ENCODE measurements at regions not wholly inside any gene's neighbourhood (a gene's known extent, or its start where the extent isn't known, plus 50 kb on each side); places are given as distances from the start of the nearest gene placed in this dataset.

DNA sequence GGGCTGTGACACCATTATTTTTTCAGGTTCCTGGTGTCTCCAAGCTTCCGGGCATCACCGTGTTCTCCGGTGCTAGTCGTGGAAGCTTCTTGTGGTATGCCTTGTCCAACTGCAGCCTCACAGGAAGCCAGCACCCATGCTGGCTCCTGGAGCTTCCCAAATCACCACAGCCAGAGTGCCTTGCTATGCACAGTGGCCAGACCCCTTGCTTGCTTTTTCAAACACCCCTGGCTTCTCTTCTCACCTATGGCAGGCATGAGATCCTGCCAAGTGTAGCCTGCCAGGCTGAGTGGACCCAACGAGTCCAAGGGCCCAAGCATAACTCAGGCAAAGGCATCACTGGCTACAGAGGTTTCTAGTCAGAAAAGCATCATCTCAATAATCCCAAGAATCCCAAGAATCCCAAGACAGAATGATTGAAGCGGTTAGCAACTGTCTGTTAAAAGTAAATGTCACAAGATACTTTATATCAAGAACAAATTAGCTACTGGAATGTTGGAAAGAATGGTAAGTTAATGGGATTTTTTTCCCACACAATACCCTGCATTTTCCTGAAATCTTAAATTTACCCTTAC, 1522.9 kb downstream of the PCDH18 start:
- H3K4me1 Mint-ChIP-seq (ENCODE audit: low read depth), result no peaks in the 10 kb centered on the region
- H3K4me3 Mint-ChIP-seq, result no peak overlapping the region
- no peak for DNase-seq (ENCODE audit: low spot score)
- H3K27ac Mint-ChIP-seq, result no peak overlapping the region
- no peaks in the 10 kb centered on the region for H3K9me3 Mint-ChIP-seq
- no peaks in the 10 kb centered on the region for H3K36me3 Mint-ChIP-seq (ENCODE audit: low read depth)
- H3K27me3 Mint-ChIP-seq (ENCODE audit: insufficient read depth), result no peaks in the 10 kb centered on the region
- intact Hi-C loops (cut with micrococcal nuclease), result no loop called here

DNA sequence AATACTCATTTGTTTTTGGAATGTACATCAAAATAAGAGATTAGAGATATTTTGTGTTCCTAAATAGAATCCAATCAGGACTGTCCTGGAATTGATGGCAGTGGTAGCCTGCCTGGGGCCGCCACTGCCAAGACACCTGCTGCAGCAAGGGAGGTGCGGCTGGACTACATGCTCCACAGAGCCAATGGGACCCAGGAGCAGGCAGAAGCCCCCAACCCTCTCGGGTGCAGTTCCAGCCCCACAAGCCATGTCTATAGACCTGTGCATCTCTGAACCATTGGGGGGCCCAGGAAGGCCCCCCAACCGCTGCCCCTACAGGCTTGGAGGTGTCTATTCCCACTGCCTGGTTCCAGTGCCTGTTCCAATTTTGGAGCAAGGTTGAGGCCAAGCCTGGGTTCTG, 1524.3 kb downstream of the PCDH18 start:
- no peaks in the 10 kb centered on the region for H3K4me1 Mint-ChIP-seq (ENCODE audit: low read depth)
- H3K27ac Mint-ChIP-seq, result no peak overlapping the region
- no peaks in the 10 kb centered on the region for H3K36me3 Mint-ChIP-seq (ENCODE audit: low read depth)
- H3K4me3 Mint-ChIP-seq, result no peak overlapping the region
- H3K27me3 Mint-ChIP-seq (ENCODE audit: insufficient read depth), result no peaks in the 10 kb centered on the region
- DNase-seq (ENCODE audit: low spot score), result no peak
- H3K9me3 Mint-ChIP-seq, result no peaks in the 10 kb centered on the region
- intact Hi-C loops (cut with micrococcal nuclease), result no loop called here

DNA sequence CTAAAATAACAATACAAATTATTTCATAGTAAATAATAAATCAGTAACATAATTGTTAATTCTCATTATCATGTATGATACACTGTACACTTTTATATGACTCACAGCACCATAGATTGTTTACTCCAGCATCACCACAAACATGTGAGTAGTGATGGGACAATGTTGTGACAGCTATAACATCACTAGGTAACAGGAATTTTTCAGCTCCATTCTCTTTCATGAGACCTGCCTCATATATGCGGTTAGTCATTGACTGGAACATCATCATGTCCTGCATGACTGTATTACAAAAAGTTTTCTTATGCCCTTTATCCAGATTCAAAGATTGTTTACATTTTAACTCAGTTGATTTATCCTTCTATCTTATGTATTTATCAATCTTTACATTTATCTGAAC, 1530.0 kb downstream of the PCDH18 start:
- no peak for DNase-seq (ENCODE audit: low spot score)
- H3K36me3 Mint-ChIP-seq (ENCODE audit: low read depth), result no peaks in the 10 kb centered on the region
- intact Hi-C loops (cut with micrococcal nuclease), result no loop called here
- no peaks in the 10 kb centered on the region for H3K4me1 Mint-ChIP-seq (ENCODE audit: low read depth)
- no peak overlapping the region for H3K4me3 Mint-ChIP-seq
- no peaks in the 10 kb centered on the region for H3K9me3 Mint-ChIP-seq
- H3K27me3 Mint-ChIP-seq (ENCODE audit: insufficient read depth), result no peaks in the 10 kb centered on the region
- no peak overlapping the region for H3K27ac Mint-ChIP-seq

DNA sequence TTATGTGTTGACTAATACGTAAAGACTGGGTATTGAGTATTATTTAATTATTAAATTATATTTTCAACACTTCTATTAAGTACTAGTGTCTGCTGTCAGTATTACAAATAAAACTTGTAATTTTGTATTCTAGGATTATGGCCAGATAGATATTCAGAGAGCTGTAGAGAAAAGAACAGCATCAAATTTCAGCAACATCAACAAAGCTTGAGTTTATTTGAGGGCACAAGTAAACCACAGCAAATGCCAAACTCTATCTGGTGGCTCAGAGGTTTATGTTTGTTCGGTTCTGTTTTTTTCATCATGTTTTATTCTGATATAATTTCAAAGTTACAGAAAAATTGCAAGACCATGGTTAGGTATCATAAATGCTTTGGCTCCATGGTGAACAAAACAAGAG, 1530.5 kb downstream of the PCDH18 start:
- Mint-ChIP-seq H3K27me3 (ENCODE audit: insufficient read depth) (no peaks in the 10 kb centered on the region), H3K27ac (no peak overlapping the region), H3K36me3 (ENCODE audit: low read depth) (no peaks in the 10 kb centered on the region), H3K4me3 (no peak overlapping the region), H3K4me1 (ENCODE audit: low read depth) (no peaks in the 10 kb centered on the region), H3K9me3 (no peaks in the 10 kb centered on the region)
- intact Hi-C loops (cut with micrococcal nuclease), result no loop called here
- DNase-seq (ENCODE audit: low spot score), result no peak

DNA sequence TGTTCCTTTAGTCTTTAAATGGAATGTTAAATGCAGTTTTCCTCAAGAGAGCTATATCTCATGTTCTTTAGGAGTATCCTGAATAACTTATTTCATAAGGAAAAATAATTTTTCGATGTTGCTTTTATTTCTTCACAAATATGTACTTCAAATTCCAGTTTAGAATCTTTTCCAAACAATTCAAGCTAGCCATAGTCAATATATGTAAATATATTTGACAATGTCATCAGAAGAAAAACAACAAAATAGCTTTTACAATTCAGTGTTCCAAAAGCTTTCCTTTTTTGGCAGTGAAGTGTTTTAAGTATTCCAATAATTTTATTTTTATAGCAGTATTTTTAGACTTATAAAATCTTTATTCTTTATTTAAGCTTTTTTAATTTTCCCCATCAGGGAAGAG, 1532.0 kb downstream of the PCDH18 start:
- H3K4me1 Mint-ChIP-seq (ENCODE audit: low read depth), result no peaks in the 10 kb centered on the region
- H3K9me3 Mint-ChIP-seq, result no peaks in the 10 kb centered on the region
- H3K36me3 Mint-ChIP-seq (ENCODE audit: low read depth), result no peaks in the 10 kb centered on the region
- DNase-seq (ENCODE audit: low spot score), result no peak
- H3K4me3 Mint-ChIP-seq, result no peak overlapping the region
- no peaks in the 10 kb centered on the region for H3K27me3 Mint-ChIP-seq (ENCODE audit: insufficient read depth)
- H3K27ac Mint-ChIP-seq, result no peak overlapping the region
- intact Hi-C loops (cut with micrococcal nuclease), result no loop called here

DNA sequence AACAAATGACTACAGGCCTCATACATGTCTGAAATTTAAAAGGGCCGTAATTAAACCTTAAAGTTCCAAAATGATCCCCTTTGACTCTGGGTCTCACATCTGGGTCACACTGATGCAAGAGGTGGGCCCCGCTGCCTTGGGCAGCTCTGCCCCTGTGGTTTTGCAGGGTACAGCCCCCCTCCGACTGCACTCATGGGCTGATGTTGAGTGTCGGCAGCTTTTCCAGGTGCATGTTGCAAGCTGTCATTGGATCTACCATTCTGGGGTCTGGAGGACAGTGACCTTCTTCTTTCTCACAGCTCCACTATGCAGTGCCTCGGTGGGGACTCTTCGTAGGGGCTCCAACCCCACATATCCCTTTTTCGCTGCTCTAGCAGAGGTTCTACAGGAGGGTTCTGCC, 1537.9 kb downstream of the PCDH18 start:
- no peaks in the 10 kb centered on the region for H3K4me1 Mint-ChIP-seq (ENCODE audit: low read depth)
- H3K27ac Mint-ChIP-seq, result no peak overlapping the region
- no peaks in the 10 kb centered on the region for H3K36me3 Mint-ChIP-seq (ENCODE audit: low read depth)
- no peak for DNase-seq (ENCODE audit: low spot score)
- no peaks in the 10 kb centered on the region for H3K27me3 Mint-ChIP-seq (ENCODE audit: insufficient read depth)
- peaks cover 3% of the 10 kb centered on the region for H3K9me3 Mint-ChIP-seq
- H3K4me3 Mint-ChIP-seq, result no peak overlapping the region
- intact Hi-C loops (cut with micrococcal nuclease), result no loop called here

DNA sequence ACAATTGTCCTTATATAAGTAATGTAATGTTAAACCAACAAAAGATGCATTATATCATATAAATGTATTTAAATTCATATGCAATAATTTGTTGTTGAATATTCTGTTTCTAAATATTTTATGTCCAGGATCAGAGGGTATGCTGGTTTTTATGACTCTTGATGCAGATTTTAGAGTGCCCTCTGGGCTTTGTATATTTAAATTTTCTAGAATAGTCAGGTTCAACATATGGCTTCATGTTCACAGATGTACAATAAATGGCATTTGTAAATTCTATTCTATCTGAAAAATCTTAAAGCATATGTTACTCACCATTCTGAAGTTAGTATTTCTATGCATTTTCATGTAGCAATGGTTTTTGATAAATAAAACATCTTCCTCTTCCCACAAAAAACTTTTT, 1555.4 kb downstream of the PCDH18 start:
- H3K27ac Mint-ChIP-seq, result no peak overlapping the region
- H3K36me3 Mint-ChIP-seq (ENCODE audit: low read depth), result no peaks in the 10 kb centered on the region
- no peak overlapping the region for H3K4me3 Mint-ChIP-seq
- no peak for DNase-seq (ENCODE audit: low spot score)
- H3K4me1 Mint-ChIP-seq (ENCODE audit: low read depth), result no peaks in the 10 kb centered on the region
- no peaks in the 10 kb centered on the region for H3K9me3 Mint-ChIP-seq
- no peaks in the 10 kb centered on the region for H3K27me3 Mint-ChIP-seq (ENCODE audit: insufficient read depth)
- intact Hi-C loops (cut with micrococcal nuclease), result no loop called here

DNA sequence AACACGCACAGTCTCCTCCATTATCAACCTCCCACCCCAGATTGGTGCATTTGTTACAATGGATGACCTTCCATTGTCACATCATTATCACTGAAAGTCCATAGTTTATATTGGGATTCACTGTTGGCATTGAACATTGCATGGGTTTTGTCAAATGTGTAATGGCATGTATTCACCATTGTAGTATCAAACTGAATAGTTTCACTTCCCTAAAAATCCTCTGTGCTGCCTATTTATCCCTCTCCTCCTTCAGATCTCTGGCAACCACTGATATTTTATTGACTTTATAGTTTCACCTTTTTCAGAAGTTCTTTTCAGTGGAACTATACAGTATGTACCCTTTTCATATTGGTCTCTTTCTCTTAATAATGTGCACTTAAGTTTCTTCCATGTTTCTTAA, 1565.4 kb downstream of the PCDH18 start:
- no peaks in the 10 kb centered on the region for H3K4me1 Mint-ChIP-seq (ENCODE audit: low read depth)
- no peak for DNase-seq (ENCODE audit: low spot score)
- no peak overlapping the region for H3K27ac Mint-ChIP-seq
- intact Hi-C loops (cut with micrococcal nuclease), result no loop called here
- no peaks in the 10 kb centered on the region for H3K27me3 Mint-ChIP-seq (ENCODE audit: insufficient read depth)
- H3K9me3 Mint-ChIP-seq, result peaks cover 5% of the 10 kb centered on the region
- no peak overlapping the region for H3K4me3 Mint-ChIP-seq
- no peaks in the 10 kb centered on the region for H3K36me3 Mint-ChIP-seq (ENCODE audit: low read depth)

DNA sequence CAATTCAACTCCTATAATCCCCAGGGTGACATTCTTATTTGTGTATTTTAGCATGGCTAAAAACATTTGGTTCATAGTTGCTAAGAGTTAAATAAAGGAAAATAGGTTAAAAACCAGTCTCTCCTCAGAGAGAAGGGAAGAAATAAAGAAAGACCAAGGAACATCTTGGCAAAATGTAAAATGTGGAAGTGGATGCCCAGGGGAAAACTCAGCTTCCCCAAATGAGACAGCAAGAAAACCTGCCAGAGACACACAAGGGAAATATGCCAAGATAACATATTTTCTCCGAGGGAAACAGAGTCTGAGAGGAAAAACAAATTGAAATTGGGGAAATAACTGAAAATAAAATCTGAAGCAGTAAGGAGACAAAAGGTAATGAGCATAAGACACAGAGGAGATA, 1569.3 kb downstream of the PCDH18 start:
- Mint-ChIP-seq H3K27me3 (ENCODE audit: insufficient read depth) (no peaks in the 10 kb centered on the region), H3K4me3 (no peak overlapping the region), H3K4me1 (ENCODE audit: low read depth) (no peaks in the 10 kb centered on the region), H3K36me3 (ENCODE audit: low read depth) (no peaks in the 10 kb centered on the region), H3K27ac (no peak overlapping the region), H3K9me3 (peaks cover 11% of the 10 kb centered on the region)
- no peak for DNase-seq (ENCODE audit: low spot score)
- intact Hi-C loops (cut with micrococcal nuclease), result no loop called here

DNA sequence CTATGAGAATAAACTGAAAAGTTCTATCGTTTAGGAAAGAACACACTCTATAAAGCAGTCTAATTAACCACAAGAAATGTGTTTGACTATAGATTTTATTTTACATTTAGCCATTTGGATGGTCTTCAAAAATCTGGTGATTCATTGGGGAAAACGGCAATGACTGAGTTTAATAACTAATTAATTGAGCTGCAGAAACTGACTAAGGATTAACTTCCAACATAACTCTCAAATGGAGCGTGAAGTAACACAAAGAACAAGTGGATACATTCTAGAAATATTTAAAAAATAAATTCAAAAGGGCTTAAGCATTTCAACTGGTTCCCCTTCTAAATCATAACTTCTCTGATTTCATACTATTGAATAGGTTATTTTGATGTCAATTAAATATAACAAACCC, 1582.4 kb downstream of the PCDH18 start:
- Mint-ChIP-seq H3K4me3 (no peak overlapping the region), H3K4me1 (ENCODE audit: low read depth) (no peaks in the 10 kb centered on the region), H3K36me3 (ENCODE audit: low read depth) (no peaks in the 10 kb centered on the region), H3K27me3 (ENCODE audit: insufficient read depth) (no peaks in the 10 kb centered on the region), H3K27ac (no peak overlapping the region), H3K9me3 (no peaks in the 10 kb centered on the region)
- no peak for DNase-seq (ENCODE audit: low spot score)
- intact Hi-C loops (cut with micrococcal nuclease), result no loop called here

DNA sequence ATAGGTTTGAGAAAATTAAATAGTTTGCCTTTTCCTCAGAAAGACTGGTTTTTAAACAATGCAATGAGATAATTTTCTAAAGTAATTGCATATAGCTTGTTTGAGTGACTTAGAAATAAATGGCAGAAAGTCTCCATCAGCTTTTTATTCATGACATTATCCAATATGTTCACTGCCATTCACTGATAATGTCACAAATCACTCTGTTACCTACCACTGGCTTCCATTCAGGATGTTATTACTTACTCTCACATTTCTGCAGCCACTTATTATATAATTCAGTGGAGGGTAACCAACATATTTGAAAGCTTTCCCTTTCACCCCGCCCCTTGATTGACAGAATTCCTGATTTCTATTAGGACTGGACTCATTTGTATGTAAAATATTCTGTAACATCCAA, 1583.5 kb downstream of the PCDH18 start:
- DNase-seq (ENCODE audit: low spot score), result no peak
- Mint-ChIP-seq H3K4me3 (no peak overlapping the region), H3K4me1 (ENCODE audit: low read depth) (no peaks in the 10 kb centered on the region), H3K36me3 (ENCODE audit: low read depth) (no peaks in the 10 kb centered on the region), H3K9me3 (no peaks in the 10 kb centered on the region), H3K27me3 (ENCODE audit: insufficient read depth) (no peaks in the 10 kb centered on the region), H3K27ac (no peak overlapping the region)
- intact Hi-C loops (cut with micrococcal nuclease), result no loop called here

DNA sequence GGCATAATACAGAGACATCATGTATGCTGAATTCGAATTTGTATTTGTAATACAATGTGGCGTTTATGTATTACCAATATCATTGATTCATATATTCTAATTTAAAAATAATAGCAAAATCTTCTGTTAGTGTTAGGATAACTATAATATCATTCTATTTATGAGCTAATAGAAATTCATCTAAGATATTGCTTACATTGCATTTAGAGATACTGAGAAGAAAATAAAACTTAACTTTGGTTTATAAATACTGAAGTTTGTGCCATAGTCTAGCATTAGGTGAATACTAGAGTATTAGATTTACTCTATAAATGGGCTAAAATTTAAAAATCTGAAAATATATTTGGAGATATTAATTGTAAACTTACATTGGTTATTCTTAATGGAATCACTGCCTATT, 1590.6 kb downstream of the PCDH18 start:
- Mint-ChIP-seq H3K36me3 (ENCODE audit: low read depth) (no peaks in the 10 kb centered on the region), H3K27me3 (ENCODE audit: insufficient read depth) (no peaks in the 10 kb centered on the region), H3K9me3 (no peaks in the 10 kb centered on the region), H3K27ac (no peak overlapping the region), H3K4me1 (ENCODE audit: low read depth) (no peaks in the 10 kb centered on the region), H3K4me3 (no peak overlapping the region)
- intact Hi-C loops (cut with micrococcal nuclease), result no loop called here
- no peak for DNase-seq (ENCODE audit: low spot score)

DNA sequence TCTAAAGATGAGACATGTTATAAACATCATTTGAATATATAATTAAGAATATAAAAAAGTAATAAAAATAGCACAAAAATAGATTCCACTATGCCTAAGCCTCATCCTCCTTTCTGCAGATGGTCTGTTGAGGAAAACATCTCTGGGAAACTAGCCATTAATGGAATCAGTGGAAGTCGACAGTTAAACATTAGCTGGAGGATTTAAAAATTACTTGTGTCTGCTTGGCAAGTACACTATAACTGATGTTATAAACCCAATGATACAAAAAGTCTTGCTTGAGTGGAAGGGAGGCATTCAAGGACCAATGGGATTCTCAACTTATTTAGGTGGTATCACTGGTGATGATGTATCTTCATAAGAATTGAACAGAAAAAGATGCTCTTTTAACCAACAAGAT, 1598.3 kb downstream of the PCDH18 start:
- H3K9me3 Mint-ChIP-seq, result no peaks in the 10 kb centered on the region
- no peak overlapping the region for H3K4me3 Mint-ChIP-seq
- H3K27me3 Mint-ChIP-seq (ENCODE audit: insufficient read depth), result no peaks in the 10 kb centered on the region
- H3K4me1 Mint-ChIP-seq (ENCODE audit: low read depth), result no peaks in the 10 kb centered on the region
- intact Hi-C loops (cut with micrococcal nuclease), result no loop called here
- DNase-seq (ENCODE audit: low spot score), result no peak
- H3K27ac Mint-ChIP-seq, result no peak overlapping the region
- H3K36me3 Mint-ChIP-seq (ENCODE audit: low read depth), result no peaks in the 10 kb centered on the region

DNA sequence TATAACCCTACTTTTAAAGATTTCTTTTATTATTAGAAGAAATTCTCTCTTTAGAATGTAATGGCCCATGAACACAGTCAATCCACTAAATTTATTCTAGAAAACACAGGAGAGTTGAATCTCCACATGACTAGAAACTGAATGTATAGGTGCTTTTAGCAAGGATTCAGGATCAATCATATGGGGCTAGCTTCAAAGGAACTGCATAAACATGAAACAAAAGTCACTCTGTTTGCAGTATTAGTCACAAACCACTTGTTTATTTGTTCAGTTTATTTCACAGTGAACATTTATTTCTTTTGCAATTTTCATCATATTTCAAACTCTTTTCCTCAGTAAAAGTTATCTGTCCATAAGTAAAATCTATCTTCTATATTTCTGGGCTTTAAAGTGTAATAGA, 1604.6 kb downstream of the PCDH18 start:
- no peak for DNase-seq (ENCODE audit: low spot score)
- H3K27ac Mint-ChIP-seq, result no peak overlapping the region
- H3K9me3 Mint-ChIP-seq, result no peaks in the 10 kb centered on the region
- no peaks in the 10 kb centered on the region for H3K4me1 Mint-ChIP-seq (ENCODE audit: low read depth)
- H3K27me3 Mint-ChIP-seq (ENCODE audit: insufficient read depth), result no peaks in the 10 kb centered on the region
- H3K4me3 Mint-ChIP-seq, result no peak overlapping the region
- H3K36me3 Mint-ChIP-seq (ENCODE audit: low read depth), result no peaks in the 10 kb centered on the region
- intact Hi-C loops (cut with micrococcal nuclease), result no loop called here

Data from activated T-helper 1 cell treated with anti-CD3 and anti-CD28 coated beads, Interleukin-12 subunit alpha, Interleukin-12 subunit beta, Interleukin-2, Interleukin-4 antibody, amounts not matched to agents 30 ng/mL and 10 ng/mL and 1 ng/mL, durations not matched to agents 14 hours and 24 hours and 36 hours (primary cell).